Naive thymus-derived CD4-positive, alpha-beta T cell (primary cell): ENCODE measurements at regions not wholly inside any gene's neighbourhood (a gene's known extent, or its start where the extent isn't known, plus 50 kb on each side); places are given as distances from the start of the nearest gene placed in this dataset.
"Not testable (repeated sequence)": the region's sequence is repeated elsewhere in the genome, so short reads cannot be mapped to it uniquely, and the experiment has no call there.

Source experiments
- ATAC-seq: fragments of 150-1000 bp; cut with Tn5 transposase; 2 replicates; pipeline ENCODE4 v1.10.0; 2021; ENCODE audit warnings: mild to moderate bottlenecking, moderate library complexity
- CTCF ChIA-PET: fragments of 350-600 bp; sonication (Branson Sonifier 250); formaldehyde crosslinking; loops from one replicate; lab custom pipeline; 2021; ENCODE audit warnings: antibody characterized with exemption; lab: Charles Lee
- POLR2A ChIA-PET: fragments of 350-600 bp; sonication (Branson Sonifier 250); formaldehyde crosslinking; loops from one replicate; lab custom pipeline; 2021; ENCODE audit warnings: antibody characterized with exemption, inconsistent platforms; lab: Charles Lee
- DNase-seq, 9 donors: peaks; one replicate each; pipeline versions ENCODE4 v3.0.0 to v3.0.0-alpha.2; 2020 to 2022; ENCODE audit warnings: mixed read lengths in 1 of 9
- H3K27ac ChIP-seq: one replicate; pipeline ENCODE4 v1.7.0; 2013; ENCODE audit warnings: mild to moderate bottlenecking, low read depth, low read length, moderate library complexity
- H3K27me3 ChIP-seq, 2 donors: one replicate each; pipeline ENCODE4 v1.7.0; 2013; ENCODE audit warnings: low read length in 2 of 2, mild to moderate bottlenecking in 2 of 2, moderate library complexity in 2 of 2; ENCODE audit not compliant: control insufficient read depth in 2 of 2, insufficient read depth in 2 of 2
- H3K36me3 ChIP-seq, 3 experiments: 1 replicate in 2 of 3; 2 replicates in 1 of 3; pipeline ENCODE4 v1.7.0; 2013; ENCODE audit warnings: low read length in 3 of 3, mild to moderate bottlenecking in 3 of 3, moderate library complexity in 1 of 3; ENCODE audit not compliant: insufficient read depth in 3 of 3, control insufficient read depth in 2 of 3
- H3K4me1 ChIP-seq, 2 donors: one replicate each; pipeline ENCODE4 v1.7.0; 2013; ENCODE audit warnings: low read length in 2 of 2, mild to moderate bottlenecking in 2 of 2, moderate library complexity in 1 of 2; ENCODE audit not compliant: control insufficient read depth in 2 of 2, insufficient read depth in 2 of 2
- H3K4me3 ChIP-seq: 2 replicates; pipeline ENCODE4 v1.7.0; 2013; ENCODE audit warnings: mild to moderate bottlenecking, low read length
- H3K9me3 ChIP-seq, 3 experiments: 1 replicate in 2 of 3; 2 replicates in 1 of 3; pipeline ENCODE4 v1.7.0; 2013; ENCODE audit warnings: low read length in 3 of 3; ENCODE audit not compliant: control insufficient read depth in 2 of 3
- H3K27ac Mint-ChIP-seq, 9 donors: one replicate each; pipeline ENCODE4 v1.8.0; 2020 to 2022; ENCODE audit warnings: mixed read lengths in 9 of 9, mild to moderate bottlenecking in 8 of 9, moderate library complexity in 5 of 9, inconsistent platforms in 2 of 9
- H3K27me3 Mint-ChIP-seq, 5 donors: one replicate each; pipeline ENCODE4 v1.8.0; 2021 to 2022; ENCODE audit warnings: mixed read lengths in 5 of 5, mild to moderate bottlenecking in 1 of 5
- H3K36me3 Mint-ChIP-seq, 5 donors: one replicate each; pipeline ENCODE4 v1.8.0; 2020 to 2022; ENCODE audit warnings: mixed read lengths in 5 of 5, mild to moderate bottlenecking in 3 of 5, inconsistent platforms in 1 of 5
- H3K4me1 Mint-ChIP-seq, 7 donors: one replicate each; pipeline ENCODE4 v1.8.0; 2020 to 2022; ENCODE audit warnings: mixed read lengths in 7 of 7, mild to moderate bottlenecking in 3 of 7, inconsistent platforms in 1 of 7
- H3K4me3 Mint-ChIP-seq, 10 donors: one replicate each; pipeline ENCODE4 v1.8.0; 2020 to 2022; ENCODE audit warnings: mild to moderate bottlenecking in 10 of 10, mixed read lengths in 10 of 10, moderate library complexity in 6 of 10, inconsistent platforms in 2 of 10
- H3K9me3 Mint-ChIP-seq, 11 donors: one replicate each; pipeline ENCODE4 v1.8.0; 2020 to 2022; ENCODE audit warnings: mixed read lengths in 11 of 11, mild to moderate bottlenecking in 4 of 11, inconsistent platforms in 1 of 11, moderate library complexity in 1 of 11
- intact Hi-C, 2 donors: fragments of 100-400 bp; cut with micrococcal nuclease; formaldehyde crosslinking; loops; one replicate each; pipeline ENCODE4 v1.15.1; 2023

GRCh38 chr13:49859560-49859959 is 67.1 kb upstream of the KPNA3 start:
- CTCF ChIA-PET: no interaction called here
- ATAC-seq (no peak), DNase-seq (no peak)
- no peaks in the 10 kb centered on the region for H3K4me1 ChIP-seq
- Mint-ChIP-seq H3K36me3 (peaks cover 0 to 8% (median 5%) of the 10 kb centered on the region in 5 donors), H3K4me1 (no peaks in the 10 kb centered on the region), H3K27ac (no peak overlapping the region), H3K4me3 (no peak overlapping the region), H3K27me3 (peaks cover 0 to 15% (median 4%) of the 10 kb centered on the region in 5 donors), H3K9me3 (peaks cover 0 to 16% (median 6%) of the 10 kb centered on the region in 11 donors)
- POLR2A ChIA-PET: no interaction called here
- H3K4me3 ChIP-seq: no peak overlapping the region
- no peaks in the 10 kb centered on the region for H3K36me3 ChIP-seq
- H3K9me3 ChIP-seq: peaks cover 0 to 5% (median 0%) of the 10 kb centered on the region in 3 experiments
- H3K27me3 ChIP-seq: no peaks in the 10 kb centered on the region
- H3K27ac ChIP-seq: no peak overlapping the region
- intact Hi-C loops: no loop called here

GRCh38 chr13:49858178-49858856 is 65.8 kb upstream of the KPNA3 start:
- H3K4me1 Mint-ChIP-seq: no peaks in the 10 kb centered on the region
- Histone ChIP-seq H3K27me3 (no peaks in the 10 kb centered on the region), H3K27ac (no peak overlapping the region), H3K36me3 (no peaks in the 10 kb centered on the region), H3K4me3 (no peak overlapping the region), H3K4me1 (no peaks in the 10 kb centered on the region), H3K9me3 (peaks cover 0 to 5% (median 0%) of the 10 kb centered on the region in 3 experiments)
- ATAC-seq (no peak), DNase-seq (no peak)
- peaks cover 0 to 11% (median 4%) of the 10 kb centered on the region in 5 donors for H3K27me3 Mint-ChIP-seq
- peaks cover 0 to 25% (median 11%) of the 10 kb centered on the region in 11 donors for H3K9me3 Mint-ChIP-seq
- H3K36me3 Mint-ChIP-seq: peaks cover 0 to 12% (median 5%) of the 10 kb centered on the region in 5 donors
- no peak overlapping the region for H3K4me3 Mint-ChIP-seq
- H3K27ac Mint-ChIP-seq: no peak overlapping the region
- POLR2A ChIA-PET: interaction anchor here (0.6 kb wide), 1 partner anchor 1011 kb away, joined by 3 read pairs; no protein-coding TSS in a partner anchor
- intact Hi-C loops: no loop called here
- CTCF ChIA-PET: no interaction called here

- CTCF ChIA-PET: no interaction called here
- H3K27me3 Mint-ChIP-seq: peaks cover 0 to 12% (median 4%) of the 10 kb centered on the region in 5 donors
- H3K4me3 ChIP-seq: no peak overlapping the region
Observed at GRCh38 chr13:49855930-49856329, 63.4 kb upstream of the KPNA3 start.

GRCh38 chr13:49853535-49853934 is 61.1 kb upstream of the KPNA3 start:
- Histone ChIP-seq H3K27me3 (no peaks in the 10 kb centered on the region), H3K9me3 (peaks cover 0 to 5% (median 0%) of the 10 kb centered on the region in 3 experiments), H3K36me3 (no peaks in the 10 kb centered on the region), H3K27ac (no peak overlapping the region), H3K4me3 (no peak overlapping the region), H3K4me1 (no peaks in the 10 kb centered on the region)
- DNase-seq (no peak), ATAC-seq (no peak)
- no peak overlapping the region for H3K4me3 Mint-ChIP-seq
- H3K9me3 Mint-ChIP-seq: peaks cover 0 to 28% (median 13%) of the 10 kb centered on the region in 11 donors
- CTCF ChIA-PET: no interaction called here
- peaks cover 0 to 17% (median 4%) of the 10 kb centered on the region in 5 donors for H3K27me3 Mint-ChIP-seq
- no peak overlapping the region for H3K27ac Mint-ChIP-seq
- H3K36me3 Mint-ChIP-seq: peaks cover 0 to 12% (median 5%) of the 10 kb centered on the region in 5 donors
- H3K4me1 Mint-ChIP-seq: no peaks in the 10 kb centered on the region
- POLR2A ChIA-PET: no interaction called here
- intact Hi-C loops: no loop called here

More at GRCh38 chr13:49855930-49856329, 63.4 kb upstream of the KPNA3 start:
- Mint-ChIP-seq H3K4me3 (no peak overlapping the region), H3K27ac (no peak overlapping the region), H3K4me1 (no peaks in the 10 kb centered on the region), H3K36me3 (peaks cover 0 to 12% (median 5%) of the 10 kb centered on the region in 5 donors), H3K9me3 (peaks cover 0 to 28% (median 13%) of the 10 kb centered on the region in 11 donors)
- H3K27me3 ChIP-seq: no peaks in the 10 kb centered on the region
- ATAC-seq (no peak), DNase-seq (no peak)
- no peak overlapping the region for H3K27ac ChIP-seq
- no peaks in the 10 kb centered on the region for H3K4me1 ChIP-seq
- peaks cover 0 to 5% (median 0%) of the 10 kb centered on the region in 3 experiments for H3K9me3 ChIP-seq
- POLR2A ChIA-PET: no interaction called here
- no peaks in the 10 kb centered on the region for H3K36me3 ChIP-seq
- intact Hi-C loops: no loop called here

- peaks cover 0 to 28% (median 13%) of the 10 kb centered on the region in 11 donors for H3K9me3 Mint-ChIP-seq
- H3K27ac Mint-ChIP-seq, ATAC-seq, H3K36me3 ChIP-seq, H3K9me3 ChIP-seq, H3K4me1 Mint-ChIP-seq, intact Hi-C loops, H3K27me3 ChIP-seq, H3K4me3 Mint-ChIP-seq, H3K4me1 ChIP-seq, DNase-seq, H3K4me3 ChIP-seq, H3K27ac ChIP-seq, POLR2A ChIA-PET, CTCF ChIA-PET: not testable (repeated sequence)
- peaks cover 2 to 20% (median 11%) of the 10 kb centered on the region in 5 donors for H3K27me3 Mint-ChIP-seq
- peaks cover 0 to 12% (median 5%) of the 10 kb centered on the region in 5 donors for H3K36me3 Mint-ChIP-seq
Observed at GRCh38 chr13:49852460-49852859, 60.0 kb upstream of the KPNA3 start.

GRCh38 chr13:49844181-49844580 is 51.7 kb upstream of the KPNA3 start:
- peaks cover 0 to 8% (median 6%) of the 10 kb centered on the region in 7 donors for H3K4me1 Mint-ChIP-seq
- no peak overlapping the region for H3K4me3 Mint-ChIP-seq
- ChIA-PET POLR2A (no interaction called here), CTCF (interaction anchor here (0.6 to 2.1 kb wide), 3 partner anchors 47 to 1098 kb away, joined by 3 to 8 read pairs (median 4); no protein-coding TSS in a partner anchor)
- DNase-seq: no peak
- no peak overlapping the region for H3K27ac Mint-ChIP-seq
- H3K9me3 ChIP-seq: no peaks in the 10 kb centered on the region
- H3K27ac ChIP-seq: no peak overlapping the region
- H3K27me3 Mint-ChIP-seq: peaks cover 2 to 8% (median 5%) of the 10 kb centered on the region in 5 donors
- H3K36me3 Mint-ChIP-seq: no peaks in the 10 kb centered on the region
- H3K4me1 ChIP-seq: peaks cover 0 to 5% of the 10 kb centered on the region in 2 donors
- H3K36me3 ChIP-seq: no peaks in the 10 kb centered on the region
- intact Hi-C loops: no loop called here
- no peak for ATAC-seq
- H3K9me3 Mint-ChIP-seq: no peaks in the 10 kb centered on the region
- no peak overlapping the region for H3K4me3 ChIP-seq
- H3K27me3 ChIP-seq: no peaks in the 10 kb centered on the region
